ENCODE measurements at regions not wholly inside any gene's neighbourhood (a gene's known extent, or its start where the extent isn't known, plus 50 kb on each side); places are given as distances from the start of the nearest gene placed in this dataset.

DNA sequence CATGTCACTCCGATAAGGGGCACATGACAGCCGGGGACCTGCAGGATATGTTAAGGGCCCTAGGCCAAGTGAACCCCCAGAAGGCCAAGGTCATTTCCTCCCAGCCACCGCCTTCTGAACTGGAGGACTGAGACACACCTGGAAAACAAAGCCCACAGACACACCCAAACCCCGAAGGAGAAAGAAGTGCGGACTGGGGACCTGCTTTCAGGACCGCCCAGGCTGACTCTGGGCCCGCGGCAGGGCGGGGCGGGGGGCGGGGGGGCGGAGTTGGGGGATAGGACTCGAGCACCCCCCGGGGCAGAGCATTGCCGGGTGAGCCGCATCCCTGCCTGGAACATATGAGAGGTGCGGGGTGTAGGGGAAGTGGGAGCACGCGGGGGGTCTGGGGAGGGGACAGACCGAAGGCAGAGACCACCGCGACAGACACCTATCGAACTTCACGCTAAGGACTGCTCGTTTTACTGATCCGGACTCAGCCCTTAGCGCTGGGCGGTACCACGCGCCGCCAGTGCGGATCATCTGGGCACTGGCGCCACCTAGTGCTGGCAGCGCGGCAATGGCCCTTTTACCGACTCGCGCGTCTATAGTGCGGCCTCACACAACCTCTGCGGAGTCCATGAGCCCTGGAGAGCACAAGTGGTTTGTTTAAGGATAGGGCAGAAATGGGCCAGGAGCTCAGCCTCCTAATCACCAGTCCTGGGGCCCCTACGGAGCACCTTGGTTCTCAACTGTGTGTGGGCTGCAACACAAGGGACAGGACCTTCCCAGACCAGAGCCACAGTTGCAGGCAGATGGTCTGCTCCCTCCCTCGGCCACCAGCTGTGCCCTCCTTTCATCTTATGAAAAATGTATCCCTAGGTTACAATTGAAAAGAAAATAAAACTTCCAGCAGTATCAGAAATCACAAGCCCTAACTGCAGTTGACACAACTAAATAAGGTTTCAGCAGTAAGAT is 157.6 kb downstream of the HERPUD2 start:
- TF ChIP-seq, protein P1, sequence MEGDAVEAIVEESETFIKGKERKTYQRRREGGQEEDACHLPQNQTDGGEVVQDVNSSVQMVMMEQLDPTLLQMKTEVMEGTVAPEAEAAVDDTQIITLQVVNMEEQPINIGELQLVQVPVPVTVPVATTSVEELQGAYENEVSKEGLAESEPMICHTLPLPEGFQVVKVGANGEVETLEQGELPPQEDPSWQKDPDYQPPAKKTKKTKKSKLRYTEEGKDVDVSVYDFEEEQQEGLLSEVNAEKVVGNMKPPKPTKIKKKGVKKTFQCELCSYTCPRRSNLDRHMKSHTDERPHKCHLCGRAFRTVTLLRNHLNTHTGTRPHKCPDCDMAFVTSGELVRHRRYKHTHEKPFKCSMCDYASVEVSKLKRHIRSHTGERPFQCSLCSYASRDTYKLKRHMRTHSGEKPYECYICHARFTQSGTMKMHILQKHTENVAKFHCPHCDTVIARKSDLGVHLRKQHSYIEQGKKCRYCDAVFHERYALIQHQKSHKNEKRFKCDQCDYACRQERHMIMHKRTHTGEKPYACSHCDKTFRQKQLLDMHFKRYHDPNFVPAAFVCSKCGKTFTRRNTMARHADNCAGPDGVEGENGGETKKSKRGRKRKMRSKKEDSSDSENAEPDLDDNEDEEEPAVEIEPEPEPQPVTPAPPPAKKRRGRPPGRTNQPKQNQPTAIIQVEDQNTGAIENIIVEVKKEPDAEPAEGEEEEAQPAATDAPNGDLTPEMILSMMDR (IDR thresholded peaks at IDR 0.05; ENCODE audit: borderline replicate concordance, insufficient read depth, low read depth, low read length): peak; percentile 98
- no peak overlapping the region for H3K4me3 ChIP-seq (ENCODE audit: low read depth, low read length)

DNA sequence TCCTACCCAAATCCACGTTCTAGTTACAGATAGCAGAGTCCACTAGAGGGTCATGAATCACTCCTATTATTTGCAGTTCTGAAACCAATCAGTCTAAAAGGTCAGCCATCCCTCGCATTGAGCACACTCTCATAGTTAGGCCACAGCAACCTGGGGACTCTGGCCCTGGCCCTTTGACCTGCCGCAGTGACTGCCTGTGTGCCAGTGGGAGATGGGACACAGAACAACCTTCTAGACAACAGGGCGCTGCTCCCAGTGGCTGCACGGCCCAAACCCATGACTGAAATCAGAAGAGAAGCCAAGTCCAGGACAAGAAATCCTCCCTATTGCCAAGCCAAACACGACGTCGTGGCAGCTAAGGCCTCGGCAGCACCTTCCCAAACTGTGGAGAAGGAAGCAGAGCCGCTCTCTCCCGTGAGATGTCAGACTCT is 158.5 kb downstream of the HERPUD2 start:
- no peak overlapping the region for H3K4me3 ChIP-seq (ENCODE audit: low read depth, low read length)
- TF ChIP-seq, protein P1 (IDR thresholded peaks at IDR 0.05; ENCODE audit: borderline replicate concordance, insufficient read depth, low read depth, low read length): no peak

DNA sequence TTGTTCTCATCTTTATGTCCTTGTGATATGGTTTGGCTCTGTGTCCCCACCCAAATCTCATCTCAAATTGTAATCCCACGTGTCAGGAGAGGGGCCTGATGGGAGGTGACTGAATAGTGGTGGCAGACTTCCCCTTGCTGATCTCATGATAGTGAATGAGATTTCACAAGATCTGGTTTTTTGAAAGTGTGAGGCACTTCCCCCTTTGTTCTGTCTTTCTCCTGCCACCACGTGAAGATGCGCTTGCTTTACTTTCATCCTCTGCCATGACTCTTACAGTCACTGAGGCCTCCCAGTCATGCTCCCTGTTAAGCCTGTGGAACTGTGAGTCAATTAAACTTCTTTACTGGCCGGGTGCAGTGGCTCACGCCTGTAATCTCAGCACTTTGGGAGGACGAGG is 161.0 kb downstream of the HERPUD2 start:
- no peak overlapping the region for H3K4me3 ChIP-seq (ENCODE audit: low read depth, low read length)
- TF ChIP-seq, protein P1 (IDR thresholded peaks at IDR 0.05; ENCODE audit: borderline replicate concordance, insufficient read depth, low read depth, low read length): no peak

DNA sequence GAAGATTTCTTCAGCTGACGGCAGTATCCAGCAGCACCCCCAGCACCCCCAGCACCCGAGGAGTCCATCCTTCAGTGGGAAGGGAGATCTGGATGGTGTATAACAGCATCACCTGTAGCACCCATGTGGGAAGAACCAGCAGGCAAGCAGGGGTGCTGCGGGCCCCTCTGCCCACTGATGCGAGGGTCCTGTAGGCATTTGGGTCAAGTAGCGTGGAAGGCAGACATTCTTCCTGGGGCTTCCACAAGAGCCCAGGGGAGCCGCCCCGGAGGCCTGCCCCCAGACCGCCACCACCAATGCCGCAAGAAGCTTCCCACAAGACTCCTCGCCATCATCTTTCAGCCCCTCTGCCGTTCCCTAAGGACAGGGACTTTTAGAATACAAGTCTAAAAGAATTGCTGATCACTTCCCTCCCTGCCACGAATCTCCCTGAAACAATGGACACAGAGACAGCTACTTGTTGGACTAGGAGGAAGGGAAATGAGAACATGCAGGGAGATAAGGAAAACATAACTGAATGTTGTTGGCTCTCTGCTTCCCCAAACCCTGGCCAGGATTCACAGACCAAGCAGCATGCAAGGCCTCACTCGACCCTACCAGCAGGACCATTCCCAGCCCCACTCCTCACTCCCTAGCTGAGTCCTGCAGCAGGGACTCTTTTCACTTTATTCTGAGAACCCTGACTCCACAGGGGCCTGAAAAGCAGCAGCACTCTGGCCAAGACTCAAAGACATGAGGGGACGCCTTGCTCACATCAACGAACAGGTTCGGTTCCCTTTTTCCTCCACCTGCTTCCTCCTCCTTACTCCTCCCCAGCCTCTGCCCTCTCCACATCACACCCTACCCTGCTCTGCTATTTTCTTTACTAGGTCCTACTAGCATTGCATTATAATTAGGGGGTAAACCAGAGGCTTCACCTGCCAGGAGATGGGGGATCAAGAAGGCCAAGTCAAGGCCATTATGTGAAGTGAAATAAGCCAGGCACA is 164.5 kb downstream of the HERPUD2 start:
- TF ChIP-seq, protein P1 (IDR thresholded peaks at IDR 0.05; ENCODE audit: borderline replicate concordance, insufficient read depth, low read depth, low read length): no peak
- no peak overlapping the region for H3K4me3 ChIP-seq (ENCODE audit: low read depth, low read length)

DNA sequence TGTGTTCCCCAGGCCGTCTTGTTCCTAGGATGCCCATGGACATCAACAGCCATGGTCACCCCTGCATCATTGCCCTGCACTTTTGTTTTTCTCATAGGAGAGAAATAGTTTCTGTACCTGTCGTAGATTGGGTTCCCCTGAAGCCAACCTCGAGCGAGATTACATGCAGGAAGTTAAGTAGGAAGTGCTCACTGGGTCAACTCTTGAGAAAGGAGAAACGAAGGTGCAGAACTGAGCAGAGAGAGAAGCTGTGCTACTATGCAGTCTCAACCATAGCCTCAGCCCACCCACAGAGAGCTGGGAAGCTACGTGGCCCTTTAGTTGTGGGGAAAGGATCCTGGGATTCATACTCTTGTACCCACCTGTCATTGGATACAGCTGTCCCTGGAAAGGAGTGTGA is 165.2 kb downstream of the HERPUD2 start:
- TF ChIP-seq, protein P1 (IDR thresholded peaks at IDR 0.05; ENCODE audit: borderline replicate concordance, insufficient read depth, low read depth, low read length): no peak
- H3K4me3 ChIP-seq (ENCODE audit: low read depth, low read length): no peak overlapping the region

DNA sequence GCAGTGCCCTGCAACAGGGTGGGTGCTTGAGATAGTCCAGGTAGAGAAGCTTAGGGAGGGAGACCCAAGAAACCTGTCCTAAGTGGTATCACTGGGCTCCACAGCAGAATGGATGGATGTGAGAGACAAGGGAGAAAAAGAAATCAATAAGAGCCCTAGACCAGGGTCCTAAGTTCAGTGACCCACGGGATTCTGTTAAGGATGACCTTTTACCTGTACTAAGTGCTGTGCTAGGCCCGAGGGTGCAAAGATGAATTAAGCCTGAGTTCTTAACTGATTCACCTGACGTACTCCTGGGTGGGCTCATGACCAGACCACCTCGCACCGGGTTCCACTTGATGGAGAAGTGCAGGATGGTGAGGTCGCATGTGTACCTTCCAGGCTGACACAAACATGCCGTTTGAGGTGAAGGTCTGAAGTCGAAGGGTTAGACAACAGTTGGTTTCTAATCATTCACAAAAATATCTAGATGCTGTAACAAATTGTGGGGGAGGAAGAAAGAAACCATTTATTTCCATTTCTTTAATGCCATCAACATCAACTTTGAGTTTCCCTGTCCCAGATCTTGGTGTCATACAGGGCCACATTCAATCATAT is 166.5 kb downstream of the HERPUD2 start:
- TF ChIP-seq, protein P1 (IDR thresholded peaks at IDR 0.05; ENCODE audit: borderline replicate concordance, insufficient read depth, low read depth, low read length): no peak
- H3K4me3 ChIP-seq (ENCODE audit: low read depth, low read length): no peak overlapping the region
